22Rv1 (cell line): ENCODE measurements at regions not wholly inside any gene's neighbourhood (a gene's known extent, or its start where the extent isn't known, plus 50 kb on each side); places are given as distances from the start of the nearest gene placed in this dataset.
A peak's percentile ranks its signal among the peaks of the same experiment; 100 is the strongest.

Experiments used
- H3K27ac ChIP-seq: fragments of 450-650 bp; 2 replicates; pipeline ENCODE4 v1.5.1; 2017
- ZFX ChIP-seq: fragments of 450-650 bp; IDR thresholded peaks from 2 replicates; pipeline ENCODE4 v1.6.1; 2017; ENCODE audit warnings: antibody characterized with exemption, borderline replicate concordance
- TF ChIP-seq, protein P1 (sequence below): fragments of 450-650 bp; IDR thresholded peaks from 2 replicates; pipeline ENCODE4 v1.5.1; 2017; ENCODE audit warnings: mild to moderate bottlenecking

DNA sequence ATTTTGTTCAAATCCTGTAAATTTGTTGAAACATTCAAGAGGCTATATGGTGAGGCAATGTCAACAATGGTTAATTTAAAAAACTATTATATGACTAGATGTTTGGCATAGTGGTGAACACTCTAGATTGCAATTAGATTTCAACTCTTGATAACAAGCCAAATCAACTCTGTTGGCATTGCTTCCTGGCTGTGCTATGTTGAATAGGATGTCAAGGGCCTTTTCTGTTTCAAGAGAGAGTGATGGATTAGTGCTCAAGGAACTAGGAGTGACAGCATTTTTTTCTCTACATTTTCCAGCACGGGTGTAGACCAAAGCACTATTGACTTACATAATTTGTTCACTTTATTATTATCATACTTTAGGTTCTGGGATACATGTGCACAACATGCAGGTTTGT, 172.4 kb upstream of the KCNH7 start:
- TF ChIP-seq, protein P1, sequence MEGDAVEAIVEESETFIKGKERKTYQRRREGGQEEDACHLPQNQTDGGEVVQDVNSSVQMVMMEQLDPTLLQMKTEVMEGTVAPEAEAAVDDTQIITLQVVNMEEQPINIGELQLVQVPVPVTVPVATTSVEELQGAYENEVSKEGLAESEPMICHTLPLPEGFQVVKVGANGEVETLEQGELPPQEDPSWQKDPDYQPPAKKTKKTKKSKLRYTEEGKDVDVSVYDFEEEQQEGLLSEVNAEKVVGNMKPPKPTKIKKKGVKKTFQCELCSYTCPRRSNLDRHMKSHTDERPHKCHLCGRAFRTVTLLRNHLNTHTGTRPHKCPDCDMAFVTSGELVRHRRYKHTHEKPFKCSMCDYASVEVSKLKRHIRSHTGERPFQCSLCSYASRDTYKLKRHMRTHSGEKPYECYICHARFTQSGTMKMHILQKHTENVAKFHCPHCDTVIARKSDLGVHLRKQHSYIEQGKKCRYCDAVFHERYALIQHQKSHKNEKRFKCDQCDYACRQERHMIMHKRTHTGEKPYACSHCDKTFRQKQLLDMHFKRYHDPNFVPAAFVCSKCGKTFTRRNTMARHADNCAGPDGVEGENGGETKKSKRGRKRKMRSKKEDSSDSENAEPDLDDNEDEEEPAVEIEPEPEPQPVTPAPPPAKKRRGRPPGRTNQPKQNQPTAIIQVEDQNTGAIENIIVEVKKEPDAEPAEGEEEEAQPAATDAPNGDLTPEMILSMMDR, result no peak
- TF ChIP-seq ZFX, result no peak
- no peak overlapping the region for H3K27ac ChIP-seq

DNA sequence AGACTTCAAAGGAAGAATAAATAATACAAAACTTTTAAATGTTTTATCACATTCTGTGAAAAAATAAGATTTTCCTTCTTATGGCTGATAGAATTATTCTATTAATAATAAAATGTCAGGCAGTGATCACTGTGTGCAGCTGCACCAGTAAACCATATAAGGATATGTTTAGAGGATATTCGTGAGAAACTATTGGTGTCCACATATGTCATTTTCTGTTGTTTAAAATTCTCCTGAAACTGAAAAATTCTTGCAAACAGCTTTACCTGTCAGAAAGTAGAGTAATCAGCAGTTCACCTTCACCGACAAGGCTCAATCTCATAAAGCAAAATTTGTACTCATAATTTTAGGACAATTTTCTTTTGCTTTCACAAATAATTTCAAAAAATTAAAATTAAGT, 170.1 kb upstream of the KCNH7 start:
- TF ChIP-seq, protein P1, result no peak
- no peak for TF ChIP-seq ZFX
- H3K27ac ChIP-seq, result no peak overlapping the region

DNA sequence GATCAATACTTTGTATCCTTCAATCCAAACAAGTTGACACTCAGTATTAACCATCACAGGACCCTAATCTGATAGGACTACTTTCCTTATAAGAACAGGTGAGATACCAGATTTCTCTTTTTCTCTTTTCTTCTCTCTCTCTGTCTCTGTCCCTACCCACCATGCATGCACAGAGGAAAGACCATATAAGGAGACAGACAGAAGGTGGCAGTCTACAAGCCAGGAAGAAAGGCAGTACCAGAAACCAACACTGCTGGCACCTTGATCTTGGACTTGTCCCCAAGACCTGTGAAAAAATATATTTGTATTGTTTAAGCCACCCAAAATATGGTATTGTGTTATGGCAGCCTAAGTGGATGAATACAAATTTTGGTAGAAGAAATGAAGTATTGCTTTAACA, 156.2 kb upstream of the KCNH7 start:
- H3K27ac ChIP-seq, result no peak overlapping the region
- TF ChIP-seq, protein P1, result no peak
- TF ChIP-seq ZFX, result no peak

DNA sequence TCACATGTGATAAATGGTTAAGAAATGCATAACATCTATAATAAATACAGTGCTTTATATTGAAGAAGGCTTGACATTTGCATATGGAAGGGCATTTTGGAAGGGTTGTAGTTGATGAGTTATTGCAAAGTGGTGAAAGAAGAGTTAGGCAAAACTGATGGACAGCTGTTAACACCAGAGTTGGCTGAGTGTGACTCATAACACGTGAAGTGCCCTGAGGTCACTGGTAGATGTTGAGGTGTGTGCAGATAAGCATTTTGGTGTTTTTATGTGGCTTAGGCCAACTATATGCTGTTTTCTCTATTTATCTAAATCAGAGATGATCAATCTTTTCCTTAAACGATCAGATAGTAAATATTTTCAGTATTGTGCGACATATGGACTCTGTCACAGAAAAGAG, 154.3 kb upstream of the KCNH7 start:
- TF ChIP-seq, protein P1, result no peak
- no peak for TF ChIP-seq ZFX
- no peak overlapping the region for H3K27ac ChIP-seq

DNA sequence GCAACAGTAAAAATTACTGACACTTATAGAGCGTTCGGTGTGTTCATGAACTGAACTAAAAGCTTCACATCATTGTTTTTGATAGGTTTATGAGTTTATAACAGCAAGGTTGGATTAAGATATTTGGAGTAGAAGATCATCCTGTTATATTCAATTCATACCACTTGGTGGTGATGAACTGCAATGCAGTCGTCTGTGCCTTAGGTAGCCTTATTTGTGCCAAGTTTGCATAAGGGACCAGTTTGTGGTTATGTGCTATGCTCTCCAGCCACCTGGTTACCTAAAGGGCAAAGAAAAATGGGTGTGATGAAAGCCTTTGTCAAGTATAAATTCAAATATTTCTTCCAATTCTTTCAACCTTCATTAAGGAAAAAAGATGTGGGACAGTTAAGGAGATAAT, 150.9 kb upstream of the KCNH7 start:
- H3K27ac ChIP-seq, result no peak overlapping the region
- TF ChIP-seq ZFX, result no peak
- TF ChIP-seq, protein P1, result 0 out of 2 replicates have a peak, but pooled peaks have one; percentile 10

DNA sequence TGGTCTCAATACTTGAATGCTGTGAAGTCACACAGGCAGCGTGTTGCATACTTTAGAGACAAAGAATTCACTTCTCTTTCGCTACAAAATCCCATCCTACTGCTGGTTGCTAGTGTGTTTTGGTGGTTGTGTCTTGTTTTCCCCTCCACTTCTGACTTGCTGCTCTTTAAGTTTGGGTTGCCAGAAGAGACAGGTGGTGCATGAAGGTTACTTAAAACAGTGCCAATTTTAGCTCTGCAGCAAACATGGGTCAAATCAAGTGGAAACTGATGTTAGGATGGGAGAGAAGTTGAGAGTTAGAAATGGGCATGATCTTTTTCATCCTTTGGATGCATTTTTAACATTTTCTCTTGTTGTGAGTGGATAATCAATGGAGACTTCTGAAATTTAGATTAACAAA, 136.2 kb upstream of the KCNH7 start:
- no peak overlapping the region for H3K27ac ChIP-seq
- TF ChIP-seq, protein P1, result no peak
- TF ChIP-seq ZFX, result no peak

DNA sequence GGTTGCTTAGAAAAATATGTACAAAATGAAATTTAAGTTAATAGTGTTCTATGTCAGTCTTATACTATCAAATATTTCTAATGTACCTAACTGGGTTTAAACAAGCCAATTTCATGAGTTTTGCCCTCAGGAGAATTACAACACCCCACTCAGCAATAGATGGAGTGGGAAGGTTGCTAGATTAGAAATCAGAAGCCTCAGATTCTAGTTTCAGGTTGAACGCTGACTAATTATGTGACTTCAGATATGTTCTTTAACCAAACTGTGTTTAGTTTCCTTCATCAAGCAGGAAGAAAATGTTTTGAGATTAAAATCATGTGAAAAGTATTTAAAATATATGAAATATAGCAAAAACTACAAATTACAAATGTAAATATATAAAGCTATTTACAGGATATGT, 133.8 kb upstream of the KCNH7 start:
- TF ChIP-seq, protein P1, result no peak
- no peak for TF ChIP-seq ZFX
- no peak overlapping the region for H3K27ac ChIP-seq
